Stimulated activated CD4-positive, alpha-beta T cell treated with anti-CD3 and anti-CD28 coated beads, Interleukin-1b, Interleukin-23, amount 100 ng/mL, for 4 hours (primary cell): ENCODE measurements at regions not wholly inside any gene's neighbourhood (a gene's known extent, or its start where the extent isn't known, plus 50 kb on each side); places are given as distances from the start of the nearest gene placed in this dataset.

Experiments used
- DNase-seq, 2 donors: peaks; one replicate each; pipeline ENCODE4 v3.0.0-alpha.2; 2020; ENCODE audit warnings: low read depth in 2 of 2

GRCh38 chr6:44062771-44063560 is 64.3 kb downstream of the MRPL14 start:
- DNase-seq: no peak

- DNase-seq: no peak
These were observed 65.0 kb downstream of the MRPL14 start for GRCh38 chr6:44062105-44062770.

DNA sequence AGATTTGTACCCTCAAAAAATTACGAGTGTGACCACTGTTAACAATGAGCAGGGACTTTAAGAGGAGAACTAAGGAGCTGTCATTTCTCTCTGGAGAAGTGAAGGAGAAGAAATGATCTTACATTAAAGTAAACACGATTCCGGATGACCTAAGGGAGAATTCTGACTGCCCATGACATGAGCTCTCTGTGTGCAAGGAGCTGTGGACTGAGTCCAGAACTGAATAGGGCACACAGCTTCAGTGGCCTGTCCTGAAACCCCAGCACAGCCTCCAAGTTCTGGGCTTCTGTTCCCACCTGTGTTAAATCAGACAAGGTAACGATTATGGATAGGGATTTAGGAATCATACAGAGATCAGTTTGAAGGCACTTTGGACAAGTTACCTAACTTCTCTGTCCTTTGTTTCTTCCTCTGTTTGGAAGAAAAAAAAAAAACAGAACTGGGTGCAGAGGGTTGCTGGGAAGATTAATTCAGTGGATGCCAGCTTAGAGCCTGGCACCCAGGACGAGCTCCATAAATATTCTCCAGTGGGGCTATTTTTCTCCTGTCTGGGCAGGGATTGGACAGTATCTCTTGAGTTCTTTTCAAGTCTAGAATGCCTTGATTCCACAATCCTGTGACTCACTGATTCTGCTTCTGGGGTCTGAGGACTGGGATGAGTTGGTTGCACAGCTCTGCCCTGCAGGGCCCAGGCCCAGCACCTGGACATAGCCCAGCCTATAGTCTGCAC is 65.7 kb downstream of the MRPL14 start:
- no peak for DNase-seq

- DNase-seq: no peak
These were observed 66.5 kb downstream of the MRPL14 start for GRCh38 chr6:44060612-44061374.

DNA sequence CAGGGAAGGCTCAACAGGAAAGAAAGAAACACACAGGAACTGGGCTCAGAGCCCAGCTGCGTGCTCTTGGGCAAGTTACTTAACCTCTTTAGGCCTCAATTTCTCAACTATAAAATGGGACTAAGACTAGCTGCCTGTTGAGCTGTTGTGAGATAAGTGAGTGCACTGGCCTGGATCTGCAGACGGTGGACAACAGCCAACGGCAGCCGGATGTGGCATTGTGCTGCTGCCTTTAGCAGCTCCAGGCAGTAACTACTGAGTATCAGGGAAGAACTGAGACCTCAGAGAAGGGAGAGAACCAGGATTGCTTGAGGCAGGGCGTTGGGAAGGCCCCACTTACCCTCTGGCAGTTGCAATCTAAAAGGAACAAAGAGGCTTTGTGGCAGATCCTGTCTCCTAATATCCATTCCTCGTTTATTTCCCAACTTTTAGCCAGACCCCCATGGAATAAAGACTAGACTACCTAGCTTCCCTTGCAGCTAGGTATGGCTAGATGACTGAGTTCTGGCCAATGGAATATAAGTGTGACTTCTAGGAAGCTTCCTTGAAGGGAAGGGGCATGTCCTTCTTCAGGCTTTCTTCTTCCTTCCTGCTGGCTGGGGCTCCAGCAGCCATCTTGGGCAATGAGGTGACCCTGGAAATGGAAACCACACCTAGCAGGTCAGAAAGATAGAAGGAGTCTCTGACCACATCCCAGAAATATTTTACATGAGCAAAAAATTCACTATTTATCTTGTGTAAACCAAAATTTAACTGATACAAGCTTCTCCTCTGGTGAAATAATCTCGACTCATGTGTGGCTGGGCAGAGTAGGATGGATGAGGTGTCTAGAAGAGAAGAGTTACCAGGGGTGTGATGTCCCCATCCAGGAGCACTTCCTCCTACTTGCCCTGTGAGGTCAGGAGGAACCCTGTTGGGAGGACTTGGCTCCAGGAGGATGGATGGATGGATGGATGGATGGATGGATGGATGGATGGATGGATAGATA is 67.6 kb downstream of the MRPL14 start:
- DNase-seq: no peak

DNA sequence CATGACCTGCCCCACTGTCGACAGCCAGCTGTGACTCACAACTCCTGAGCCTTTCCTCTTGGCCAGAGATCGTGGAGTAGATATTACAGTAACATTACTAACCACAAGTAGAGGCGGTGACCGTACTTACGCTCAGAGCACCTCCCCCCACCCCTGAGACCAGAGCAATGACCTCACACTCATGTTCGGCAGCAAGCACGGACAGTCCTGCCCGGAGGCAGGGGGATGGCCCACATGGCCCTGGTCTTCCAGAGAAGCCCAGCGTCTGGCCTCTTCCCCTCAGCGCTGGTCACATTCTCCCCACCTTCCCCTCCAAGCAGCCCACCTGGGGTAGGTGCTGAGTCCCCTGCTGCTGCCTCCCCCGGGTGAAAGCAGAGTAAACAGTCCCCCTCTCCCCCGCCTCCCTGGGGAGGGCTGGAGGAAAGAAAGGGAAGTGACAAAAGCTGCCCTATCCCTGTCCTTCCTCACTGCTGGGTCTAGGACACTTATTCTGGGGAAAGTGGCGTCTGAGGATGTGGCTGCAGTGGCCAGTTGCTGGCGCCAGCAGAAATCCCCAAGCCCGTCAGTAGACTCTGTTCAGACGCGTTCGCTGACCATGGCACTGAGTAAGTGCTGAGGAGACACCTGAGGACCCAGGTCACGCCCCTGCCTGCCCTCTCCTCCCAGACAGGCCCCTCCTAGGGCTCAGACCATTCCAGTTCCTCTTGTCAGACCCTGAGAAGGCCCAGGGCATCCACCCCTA is 68.5 kb downstream of the MRPL14 start:
- no peak for DNase-seq

GRCh38 chr6:44057931-44058616 is 69.2 kb downstream of the MRPL14 start:
- DNase-seq: no peak

- DNase-seq: no peak
These were observed 69.9 kb downstream of the MRPL14 start for GRCh38 chr6:44057238-44057930.

DNA sequence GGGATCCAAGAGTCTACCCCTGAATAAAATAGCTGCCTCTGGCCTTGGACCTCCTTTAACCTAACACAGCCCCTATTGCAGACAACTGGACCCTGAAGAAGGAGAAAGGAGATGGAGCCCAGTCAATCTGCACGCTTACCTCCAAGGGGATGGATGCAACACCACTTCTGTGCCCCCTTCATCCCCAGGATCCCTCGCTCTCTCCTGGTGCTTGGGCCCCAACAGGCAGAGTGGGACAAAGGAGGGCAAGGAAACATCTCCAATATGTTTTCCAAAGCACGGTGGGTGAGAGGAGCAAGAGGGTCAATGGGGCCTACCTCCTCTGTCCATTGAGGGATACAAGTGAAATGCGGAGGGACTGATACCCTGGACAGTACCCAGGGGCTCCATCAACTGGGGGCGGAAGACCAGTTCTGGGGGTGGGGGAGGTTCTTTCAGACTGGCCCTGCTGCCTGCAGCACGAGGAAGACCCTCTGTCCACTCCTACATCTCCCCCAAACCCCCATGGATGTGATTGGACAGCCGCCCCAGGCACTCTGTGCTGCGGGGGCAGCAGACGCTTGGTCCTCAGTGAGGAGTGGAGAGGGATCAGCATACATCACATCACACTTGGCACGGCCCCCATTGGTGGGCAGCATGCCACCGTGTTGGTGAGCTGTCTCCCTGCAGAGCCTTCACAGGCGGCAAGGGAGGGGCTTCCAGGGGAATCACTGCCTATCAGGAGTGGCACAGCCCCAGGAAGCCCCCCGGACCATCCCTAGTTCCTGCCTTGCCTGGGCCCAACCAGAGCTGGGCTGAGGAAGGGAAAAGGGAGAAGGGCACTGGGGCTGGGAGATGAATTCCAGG is 70.6 kb downstream of the MRPL14 start:
- no peak for DNase-seq

GRCh38 chr6:44054721-44055559 is 72.3 kb downstream of the MRPL14 start:
- DNase-seq: no peak

- no peak for DNase-seq
These were observed 73.3 kb downstream of the MRPL14 start for GRCh38 chr6:44053760-44054556.

DNA sequence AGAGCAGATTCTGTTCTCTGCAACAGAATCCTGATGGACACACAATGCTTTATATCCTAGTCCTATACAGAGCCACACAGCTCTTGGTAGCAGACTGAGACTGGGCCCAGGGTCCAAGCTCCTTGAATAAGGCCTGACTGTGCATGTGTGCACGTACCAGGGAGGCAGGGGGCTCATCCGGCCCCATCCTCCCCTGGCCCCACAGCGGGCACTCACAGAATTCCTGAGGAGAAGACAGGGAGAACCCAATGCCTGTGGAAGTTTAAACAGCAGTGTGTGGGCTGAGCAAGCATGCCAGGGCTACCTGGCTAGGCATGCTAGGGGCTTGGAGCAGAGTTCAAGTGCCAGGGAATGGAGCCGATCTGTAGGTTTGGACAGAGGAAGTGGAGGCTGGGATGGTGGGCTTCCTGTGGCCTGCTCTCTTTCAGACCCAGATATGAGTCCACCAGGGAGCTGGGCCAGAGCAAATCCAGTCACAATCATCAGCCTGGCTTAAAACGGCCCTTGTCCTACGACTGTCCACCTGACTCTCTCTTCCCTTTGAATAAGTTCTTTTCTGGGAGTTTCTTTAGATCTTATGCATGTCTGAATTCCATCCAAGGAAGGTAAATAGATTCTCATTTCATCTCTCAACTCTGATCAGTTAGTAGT is 74.0 kb downstream of the MRPL14 start:
- no peak for DNase-seq

DNA sequence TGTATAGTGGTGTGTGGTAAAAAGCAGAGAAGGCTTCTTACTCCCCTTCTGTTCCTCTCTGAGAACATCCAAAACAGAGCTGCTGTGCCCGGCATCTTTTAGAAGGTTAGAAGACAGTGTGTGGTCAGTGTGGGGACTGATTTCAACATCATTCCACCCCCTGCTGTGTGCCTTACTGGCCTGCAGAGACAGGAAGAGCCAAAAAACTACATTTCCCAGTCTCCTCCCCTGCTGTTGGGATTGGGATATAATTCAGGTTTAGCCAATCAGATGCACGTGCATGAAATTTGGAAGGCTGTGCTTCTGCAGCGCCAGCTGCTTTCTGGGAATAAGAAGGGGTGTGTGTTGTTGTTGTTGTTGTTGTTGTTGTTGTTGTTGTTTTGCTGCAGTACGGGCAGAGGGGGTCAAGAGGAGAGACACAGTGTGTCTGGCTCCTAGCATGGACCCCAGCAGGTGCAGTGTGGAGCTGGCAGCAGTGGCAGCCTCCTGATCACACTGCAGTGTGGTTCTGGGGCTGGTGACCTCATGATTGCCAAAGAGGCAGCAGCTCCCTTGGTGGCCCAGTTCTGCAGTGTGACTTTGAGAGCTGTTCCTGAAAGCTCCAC is 74.7 kb downstream of the MRPL14 start:
- DNase-seq: no peak

DNA sequence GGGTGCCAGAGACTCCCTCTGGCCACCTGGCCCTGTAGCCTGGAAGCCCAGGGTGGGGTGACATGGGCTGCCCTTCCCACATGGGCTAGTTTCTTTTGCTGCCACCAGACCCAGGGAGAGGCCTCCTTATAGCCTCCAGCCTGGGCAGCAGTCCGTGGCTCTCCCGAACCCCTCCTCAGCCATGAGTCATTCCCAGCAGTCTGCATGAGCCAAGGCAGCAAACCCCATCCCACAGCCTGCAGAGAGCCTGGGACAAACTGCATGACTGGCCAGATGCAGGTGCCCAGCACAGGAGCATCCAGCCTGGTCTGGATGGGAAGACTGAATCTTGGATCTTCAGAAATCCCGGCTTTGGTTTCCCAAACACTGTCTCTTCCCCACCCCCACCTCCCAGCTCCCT is 75.7 kb downstream of the MRPL14 start:
- DNase-seq: no peak

DNA sequence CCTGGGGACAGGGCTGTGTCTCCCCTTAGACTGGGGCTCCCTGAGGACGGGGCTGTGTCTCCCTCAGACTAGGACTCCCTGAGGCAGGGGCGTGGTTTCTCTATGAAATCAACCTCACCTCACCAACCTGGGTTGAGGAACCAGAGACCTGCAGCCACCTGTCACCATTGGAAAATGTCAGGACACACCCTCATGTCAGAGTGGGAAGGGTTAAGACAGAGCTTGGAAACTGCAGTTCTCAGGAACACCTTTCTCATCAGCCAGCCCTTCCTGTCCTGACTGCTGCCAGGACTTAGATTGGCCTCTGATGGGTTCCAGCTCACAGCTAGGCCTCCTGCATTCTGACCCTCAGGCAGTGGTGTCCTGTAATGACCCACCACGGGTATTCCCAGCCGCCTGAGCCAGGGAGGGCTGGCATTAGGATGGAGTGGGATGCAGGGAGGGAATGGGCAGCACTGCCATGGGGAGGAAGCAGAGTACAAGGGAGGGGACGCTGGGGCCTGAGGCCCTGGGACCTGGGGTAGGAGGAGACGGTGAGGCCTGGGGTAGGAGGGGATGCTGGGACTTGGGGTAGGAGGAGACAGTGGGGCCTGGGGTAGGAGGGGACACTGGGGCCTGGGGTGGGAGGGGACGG is 76.3 kb downstream of the MRPL14 start:
- no peak for DNase-seq
